Transverse colon (tissue), 4 donors: ENCODE measurements at regions not wholly inside any gene's neighbourhood (a gene's known extent, or its start where the extent isn't known, plus 50 kb on each side); places are given as distances from the start of the nearest gene placed in this dataset.

Experiments used
- CTCF ChIP-seq, 5 experiments: fragments of 200-600 bp in 3 of 5; fragments of 450-650 bp in 2 of 5; sonication (generic) in 3 of 5; IDR thresholded peaks; 1 replicate in 2 of 5; 2 replicates in 3 of 5; pipeline ENCODE4 v1.5.1; 2016 to 2017; ENCODE audit warnings: antibody characterized with exemption in 5 of 5, inconsistent platforms in 3 of 5, mild to moderate bottlenecking in 2 of 5, moderate library complexity in 1 of 5
- POLR2AphosphoS5 ChIP-seq, 3 donors: sonication (generic); formaldehyde crosslinking; IDR thresholded peaks; one replicate each; pipeline ENCODE4 v1.6.1; 2016; ENCODE audit warnings: antibody characterized with exemption in 3 of 3

- TF ChIP-seq POLR2AphosphoS5 (IDR thresholded peaks at IDR 0.05) (no peak), CTCF (IDR thresholded peaks at IDR 0.05) (no peak)
Observed at GRCh38 chr17:63249256-63250004, 196.7 kb downstream of the CYB561 start.
